ENCODE measurements at regions not wholly inside any gene's neighbourhood (a gene's known extent, or its start where the extent isn't known, plus 50 kb on each side); places are given as distances from the start of the nearest gene placed in this dataset.

GRCh38 chr5:117675646-117676045 is 1101.0 kb upstream of the SEMA6A start:
- no peak for DNase-seq (ENCODE audit: low read depth in 6 of 9, low spot score in 9 of 9)
- H3K4me1 ChIP-seq (ENCODE audit: control insufficient read depth in 2 of 2, insufficient read depth in 2 of 2, low read length in 2 of 2) = no peaks in the 10 kb centered on the region
- WGBS = 94% methylated on average over 4 of the region's 4 CpGs
- no peak overlapping the region for H3K27ac ChIP-seq (ENCODE audit: low read depth in 1 of 2, low read length in 1 of 2)
- no peaks in the 10 kb centered on the region for H3K27me3 ChIP-seq (ENCODE audit: control insufficient read depth in 2 of 2, insufficient read depth in 1 of 2, low read length in 1 of 2)
- no peaks in the 10 kb centered on the region for H3K9me3 ChIP-seq (ENCODE audit: control insufficient read depth in 2 of 2, insufficient read depth in 1 of 2, low read length in 1 of 2)
- no peaks in the 10 kb centered on the region for H3K36me3 ChIP-seq (ENCODE audit: control insufficient read depth in 2 of 2, insufficient read depth in 2 of 2, low read length in 1 of 2)
- no peak overlapping the region for H3K4me3 ChIP-seq (ENCODE audit: low read length in 2 of 2)

- no peaks in the 10 kb centered on the region for H3K27me3 ChIP-seq (ENCODE audit: control insufficient read depth in 2 of 2, insufficient read depth in 1 of 2, low read length in 1 of 2)
- no peaks in the 10 kb centered on the region for H3K36me3 ChIP-seq (ENCODE audit: control insufficient read depth in 2 of 2, insufficient read depth in 2 of 2, low read length in 1 of 2)
- H3K9me3 ChIP-seq (ENCODE audit: control insufficient read depth in 2 of 2, insufficient read depth in 1 of 2, low read length in 1 of 2) = no peaks in the 10 kb centered on the region
- 89% methylated on average over 1 of the region's 1 CpG for WGBS
- H3K4me3 ChIP-seq (ENCODE audit: low read length in 2 of 2) = no peak overlapping the region
- DNase-seq (ENCODE audit: low read depth in 6 of 9, low spot score in 9 of 9) = no peak
- H3K4me1 ChIP-seq (ENCODE audit: control insufficient read depth in 2 of 2, insufficient read depth in 2 of 2, low read length in 2 of 2) = no peaks in the 10 kb centered on the region
- no peak overlapping the region for H3K27ac ChIP-seq (ENCODE audit: low read depth in 1 of 2, low read length in 1 of 2)
Measured at GRCh38 chr5:117671551-117671950, 1096.9 kb upstream of the SEMA6A start.

- DNase-seq (ENCODE audit: low read depth in 6 of 9, low spot score in 9 of 9) = no peak
- H3K27me3 ChIP-seq (ENCODE audit: control insufficient read depth in 2 of 2, insufficient read depth in 1 of 2, low read length in 1 of 2) = no peaks in the 10 kb centered on the region
- H3K4me3 ChIP-seq (ENCODE audit: low read length in 2 of 2) = no peak overlapping the region
- H3K9me3 ChIP-seq (ENCODE audit: control insufficient read depth in 2 of 2, insufficient read depth in 1 of 2, low read length in 1 of 2) = no peaks in the 10 kb centered on the region
- no peaks in the 10 kb centered on the region for H3K4me1 ChIP-seq (ENCODE audit: control insufficient read depth in 2 of 2, insufficient read depth in 2 of 2, low read length in 2 of 2)
- WGBS = 63% methylated on average over 3 of the region's 3 CpGs
- H3K27ac ChIP-seq (ENCODE audit: low read depth in 1 of 2, low read length in 1 of 2) = no peak overlapping the region
- H3K36me3 ChIP-seq (ENCODE audit: control insufficient read depth in 2 of 2, insufficient read depth in 2 of 2, low read length in 1 of 2) = no peaks in the 10 kb centered on the region
Measured at GRCh38 chr5:117667105-117667504, 1092.5 kb upstream of the SEMA6A start.

- Histone ChIP-seq H3K4me1 (ENCODE audit: control insufficient read depth in 2 of 2, insufficient read depth in 2 of 2, low read length in 2 of 2) (no peaks in the 10 kb centered on the region), H3K27ac (ENCODE audit: low read depth in 1 of 2, low read length in 1 of 2) (no peak overlapping the region), H3K9me3 (ENCODE audit: control insufficient read depth in 2 of 2, insufficient read depth in 1 of 2, low read length in 1 of 2) (no peaks in the 10 kb centered on the region), H3K36me3 (ENCODE audit: control insufficient read depth in 2 of 2, insufficient read depth in 2 of 2, low read length in 1 of 2) (no peaks in the 10 kb centered on the region), H3K4me3 (ENCODE audit: low read length in 2 of 2) (no peak overlapping the region), H3K27me3 (ENCODE audit: control insufficient read depth in 2 of 2, insufficient read depth in 1 of 2, low read length in 1 of 2) (no peaks in the 10 kb centered on the region)
- DNase-seq (ENCODE audit: low read depth in 6 of 9, low spot score in 9 of 9) = no peak
- 88% methylated on average over 1 of the region's 1 CpG for WGBS
Measured at GRCh38 chr5:117665121-117665520, 1090.5 kb upstream of the SEMA6A start.

GRCh38 chr5:117662361-117662760 is 1087.7 kb upstream of the SEMA6A start:
- no peaks in the 10 kb centered on the region for H3K36me3 ChIP-seq (ENCODE audit: control insufficient read depth in 2 of 2, insufficient read depth in 2 of 2, low read length in 1 of 2)
- H3K4me1 ChIP-seq (ENCODE audit: control insufficient read depth in 2 of 2, insufficient read depth in 2 of 2, low read length in 2 of 2) = no peaks in the 10 kb centered on the region
- H3K27ac ChIP-seq (ENCODE audit: low read depth in 1 of 2, low read length in 1 of 2) = no peak overlapping the region
- no peak for DNase-seq (ENCODE audit: low read depth in 6 of 9, low spot score in 9 of 9)
- WGBS = 89% methylated on average over 2 of the region's 2 CpGs
- H3K4me3 ChIP-seq (ENCODE audit: low read length in 2 of 2) = no peak overlapping the region
- H3K9me3 ChIP-seq (ENCODE audit: control insufficient read depth in 2 of 2, insufficient read depth in 1 of 2, low read length in 1 of 2) = no peaks in the 10 kb centered on the region
- no peaks in the 10 kb centered on the region for H3K27me3 ChIP-seq (ENCODE audit: control insufficient read depth in 2 of 2, insufficient read depth in 1 of 2, low read length in 1 of 2)

GRCh38 chr5:117657541-117657940 is 1082.9 kb upstream of the SEMA6A start:
- WGBS = 93% methylated on average over 1 of the region's 1 CpG
- H3K4me1 ChIP-seq (ENCODE audit: control insufficient read depth in 2 of 2, insufficient read depth in 2 of 2, low read length in 2 of 2) = no peaks in the 10 kb centered on the region
- no peaks in the 10 kb centered on the region for H3K9me3 ChIP-seq (ENCODE audit: control insufficient read depth in 2 of 2, insufficient read depth in 1 of 2, low read length in 1 of 2)
- no peak for DNase-seq (ENCODE audit: low read depth in 6 of 9, low spot score in 9 of 9)
- no peaks in the 10 kb centered on the region for H3K36me3 ChIP-seq (ENCODE audit: control insufficient read depth in 2 of 2, insufficient read depth in 2 of 2, low read length in 1 of 2)
- H3K27me3 ChIP-seq (ENCODE audit: control insufficient read depth in 2 of 2, insufficient read depth in 1 of 2, low read length in 1 of 2) = no peaks in the 10 kb centered on the region
- no peak overlapping the region for H3K4me3 ChIP-seq (ENCODE audit: low read length in 2 of 2)
- no peak overlapping the region for H3K27ac ChIP-seq (ENCODE audit: low read depth in 1 of 2, low read length in 1 of 2)

- Histone ChIP-seq H3K27me3 (ENCODE audit: control insufficient read depth in 2 of 2, insufficient read depth in 1 of 2, low read length in 1 of 2) (no peaks in the 10 kb centered on the region), H3K4me1 (ENCODE audit: control insufficient read depth in 2 of 2, insufficient read depth in 2 of 2, low read length in 2 of 2) (no peaks in the 10 kb centered on the region), H3K27ac (ENCODE audit: low read depth in 1 of 2, low read length in 1 of 2) (no peak overlapping the region), H3K36me3 (ENCODE audit: control insufficient read depth in 2 of 2, insufficient read depth in 2 of 2, low read length in 1 of 2) (no peaks in the 10 kb centered on the region), H3K4me3 (ENCODE audit: low read length in 2 of 2) (no peak overlapping the region), H3K9me3 (ENCODE audit: control insufficient read depth in 2 of 2, insufficient read depth in 1 of 2, low read length in 1 of 2) (no peaks in the 10 kb centered on the region)
- WGBS = 94% methylated on average over 3 of the region's 3 CpGs
- no peak for DNase-seq (ENCODE audit: low read depth in 6 of 9, low spot score in 9 of 9)
Measured at GRCh38 chr5:117652958-117653280, 1078.3 kb upstream of the SEMA6A start.

GRCh38 chr5:117652036-117652957 is 1077.7 kb upstream of the SEMA6A start:
- no peaks in the 10 kb centered on the region for H3K27me3 ChIP-seq (ENCODE audit: control insufficient read depth in 2 of 2, insufficient read depth in 1 of 2, low read length in 1 of 2)
- no peak for DNase-seq (ENCODE audit: low read depth in 6 of 9, low spot score in 9 of 9)
- no peaks in the 10 kb centered on the region for H3K4me1 ChIP-seq (ENCODE audit: control insufficient read depth in 2 of 2, insufficient read depth in 2 of 2, low read length in 2 of 2)
- no peaks in the 10 kb centered on the region for H3K9me3 ChIP-seq (ENCODE audit: control insufficient read depth in 2 of 2, insufficient read depth in 1 of 2, low read length in 1 of 2)
- no peak overlapping the region for H3K27ac ChIP-seq (ENCODE audit: low read depth in 1 of 2, low read length in 1 of 2)
- WGBS = 89% methylated on average over 4 of the region's 4 CpGs
- H3K4me3 ChIP-seq (ENCODE audit: low read length in 2 of 2) = no peak overlapping the region
- H3K36me3 ChIP-seq (ENCODE audit: control insufficient read depth in 2 of 2, insufficient read depth in 2 of 2, low read length in 1 of 2) = no peaks in the 10 kb centered on the region

GRCh38 chr5:117649821-117650220 is 1075.2 kb upstream of the SEMA6A start:
- no peak for DNase-seq (ENCODE audit: low read depth in 6 of 9, low spot score in 9 of 9)
- 93% methylated on average over 3 of the region's 3 CpGs for WGBS
- H3K27ac ChIP-seq (ENCODE audit: low read depth in 1 of 2, low read length in 1 of 2) = no peak overlapping the region
- H3K9me3 ChIP-seq (ENCODE audit: control insufficient read depth in 2 of 2, insufficient read depth in 1 of 2, low read length in 1 of 2) = no peaks in the 10 kb centered on the region
- no peaks in the 10 kb centered on the region for H3K4me1 ChIP-seq (ENCODE audit: control insufficient read depth in 2 of 2, insufficient read depth in 2 of 2, low read length in 2 of 2)
- no peaks in the 10 kb centered on the region for H3K27me3 ChIP-seq (ENCODE audit: control insufficient read depth in 2 of 2, insufficient read depth in 1 of 2, low read length in 1 of 2)
- no peaks in the 10 kb centered on the region for H3K36me3 ChIP-seq (ENCODE audit: control insufficient read depth in 2 of 2, insufficient read depth in 2 of 2, low read length in 1 of 2)
- no peak overlapping the region for H3K4me3 ChIP-seq (ENCODE audit: low read length in 2 of 2)

Data from thymus (tissue), 11 donors.